NCI-H2171 treated with DMSO at 0.1 percent for 48 hours (cell line): ENCODE measurements at regions not wholly inside any gene's neighbourhood (a gene's known extent, or its start where the extent isn't known, plus 50 kb on each side); places are given as distances from the start of the nearest gene placed in this dataset.
A peak's percentile ranks its signal among the peaks of the same experiment; 100 is the strongest.

Experiments
- DNase-seq: peaks from one replicate; lab custom pipeline; 2025; lab: John Stamatoyannopoulos, UW

DNA sequence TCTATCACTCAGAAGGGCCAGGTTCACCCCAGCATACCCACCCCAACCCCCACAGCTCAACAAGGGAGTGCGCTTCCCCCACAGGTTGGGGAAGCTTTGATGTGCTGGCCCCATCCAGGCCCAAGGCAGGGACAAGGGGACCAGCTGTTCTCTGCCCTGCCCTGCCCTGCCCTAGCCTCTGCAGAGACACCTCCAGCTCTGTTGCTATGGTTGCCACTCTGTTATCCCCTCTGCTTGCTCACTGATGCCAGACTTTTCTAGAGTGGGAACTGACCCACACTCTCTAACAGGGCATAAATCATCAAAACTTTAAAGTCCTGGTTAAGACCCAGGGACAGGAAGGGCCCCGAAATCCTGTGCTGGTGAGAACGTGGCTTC, 50.4 kb upstream of the ENPP7 start:
- no peak for DNase-seq

- no peak for DNase-seq
These were observed 51.0 kb upstream of the ENPP7 start for GRCh38 chr17:79679631-79680317.

GRCh38 chr17:79678736-79679255, 51.9 kb upstream of the ENPP7 start:
- no peak for DNase-seq

- DNase-seq = peak; percentile 42
These were observed 52.5 kb upstream of the ENPP7 start for GRCh38 chr17:79678091-79678735.

- no peak for DNase-seq
These were observed 53.1 kb upstream of the ENPP7 start for GRCh38 chr17:79677646-79678045.

- DNase-seq = no peak
These were observed 53.9 kb upstream of the ENPP7 start for GRCh38 chr17:79676796-79677195.

- DNase-seq = no peak
These were observed 55.4 kb upstream of the ENPP7 start for GRCh38 chr17:79675413-79675725.

- no peak for DNase-seq
These were observed 56.0 kb upstream of the ENPP7 start for GRCh38 chr17:79674506-79675412.

GRCh38 chr17:79673517-79673916, 57.2 kb upstream of the ENPP7 start:
- DNase-seq = no peak

- DNase-seq = no peak
These were observed 58.2 kb upstream of the ENPP7 start for GRCh38 chr17:79672496-79672895.

DNA sequence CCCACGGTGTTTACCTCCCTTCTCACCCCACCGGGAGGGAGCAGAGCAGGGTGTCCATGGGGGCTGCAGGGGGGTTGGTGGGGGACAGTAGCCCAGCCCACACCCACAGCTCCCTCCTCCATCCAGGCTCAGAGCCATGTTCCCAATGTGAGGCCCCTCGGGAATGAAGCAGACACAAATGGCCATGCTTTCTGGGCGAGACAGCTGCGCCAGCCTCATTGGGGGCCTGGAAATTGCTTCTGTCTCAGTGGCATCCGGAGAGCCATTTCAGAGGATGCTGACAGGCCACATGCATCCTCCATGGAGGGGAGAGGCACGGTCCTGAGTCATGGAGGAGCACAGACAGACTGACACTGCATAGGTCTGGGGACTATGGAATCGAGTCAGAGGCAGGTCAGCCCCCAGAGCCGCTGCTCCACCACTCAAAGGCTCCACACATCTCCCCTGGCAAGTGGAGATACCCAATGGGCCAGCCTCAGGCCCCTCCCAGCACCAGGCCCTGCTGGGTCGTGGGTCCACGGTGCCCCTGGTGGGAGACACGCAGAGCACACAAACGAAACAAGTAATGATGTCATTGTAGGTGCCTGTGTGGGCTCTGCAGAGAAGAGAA, 59.6 kb upstream of the ENPP7 start:
- peak; percentile 80 for DNase-seq

DNA sequence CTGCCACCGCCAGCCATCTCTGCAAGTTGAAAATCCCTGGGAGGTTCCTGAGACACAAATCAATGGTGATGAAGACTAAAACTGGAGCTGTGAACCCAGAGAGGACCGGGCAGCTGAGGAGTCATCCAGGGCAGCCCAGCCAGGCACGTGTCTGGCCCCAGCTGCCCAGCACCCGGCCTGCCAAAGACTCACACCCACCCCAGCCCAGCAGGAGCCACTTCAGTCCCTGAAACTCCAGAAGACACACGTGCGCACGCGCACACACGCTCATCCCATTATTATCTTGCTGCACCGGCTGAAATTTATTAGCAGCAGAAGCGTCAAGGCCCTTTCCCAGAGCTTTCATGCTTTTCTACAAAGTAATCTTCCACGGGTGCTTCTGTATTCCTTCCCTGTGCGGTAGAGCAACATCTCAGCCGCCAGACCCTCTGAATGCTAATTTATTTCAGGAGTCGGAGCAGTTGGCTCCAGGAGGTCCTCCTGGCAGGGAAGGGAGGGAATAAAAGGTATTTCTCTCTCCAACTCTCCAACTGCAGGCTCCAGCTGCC, 59.8 kb upstream of the RBFOX3 start:
- DNase-seq = peak; percentile 77

DNA sequence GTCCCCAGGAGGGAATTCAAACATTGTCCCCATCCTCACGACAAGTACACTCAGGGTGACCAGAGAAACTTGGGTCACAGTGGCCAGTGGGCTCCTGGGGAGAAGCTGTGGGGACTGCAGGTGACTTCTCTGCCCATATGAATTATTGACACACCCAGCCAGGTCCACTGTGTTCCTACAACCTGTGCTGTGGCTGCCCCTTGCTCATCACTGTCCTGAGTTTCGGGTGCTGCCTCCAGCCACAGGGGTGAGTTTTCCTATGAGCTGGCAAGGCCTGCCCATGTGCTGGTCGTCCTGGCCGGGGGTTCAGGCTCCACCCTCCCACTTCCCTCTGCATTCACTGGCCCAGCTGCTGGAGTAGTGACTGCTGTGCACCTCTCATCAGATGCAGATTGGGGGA, 59.0 kb upstream of the RBFOX3 start:
- no peak for DNase-seq

DNA sequence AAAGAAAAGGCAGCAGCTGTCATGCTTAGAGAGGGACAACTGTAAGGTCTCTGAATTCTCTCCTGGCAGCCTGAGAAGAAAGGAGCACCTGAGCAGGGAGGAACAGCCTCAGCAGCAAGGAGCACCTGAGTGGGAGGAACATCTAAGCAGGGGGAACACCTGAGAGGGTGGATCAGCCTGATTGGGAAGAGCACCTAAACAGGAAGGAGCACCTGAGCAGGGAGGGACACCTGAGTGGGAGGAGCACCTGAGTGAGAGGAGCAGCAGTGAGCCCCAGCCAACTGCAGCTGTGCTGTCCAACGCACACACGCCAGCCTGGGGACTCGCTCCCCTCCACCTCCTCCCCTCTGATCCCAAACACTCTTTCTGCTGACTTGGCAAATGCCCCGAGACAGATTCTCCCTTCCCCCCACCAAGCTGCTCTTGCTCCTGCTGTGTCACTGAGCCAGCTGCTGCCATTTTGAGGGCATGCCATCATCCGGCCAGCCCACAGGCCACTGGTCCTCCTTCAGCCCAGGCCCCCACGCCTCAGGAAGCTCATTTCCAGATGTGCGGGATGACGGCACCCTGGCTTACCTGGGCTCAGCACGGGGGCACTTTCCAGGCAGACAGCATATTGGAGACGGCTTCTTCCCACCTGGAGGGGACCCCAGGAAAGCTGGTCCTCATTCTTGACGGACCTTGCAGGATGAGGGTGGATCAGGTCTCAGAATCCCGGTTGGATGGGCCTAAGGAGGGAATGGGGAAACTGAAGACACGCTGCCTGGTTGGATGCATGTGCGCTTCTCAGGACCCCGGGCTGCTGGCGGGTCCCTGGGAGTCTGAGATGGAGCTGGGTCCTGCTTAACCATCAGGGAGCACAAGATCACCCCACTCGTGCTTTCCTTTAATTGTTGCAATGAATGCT, 57.7 kb upstream of the RBFOX3 start:
- DNase-seq = peak; percentile 62

GRCh38 chr17:79667746-79668145, 56.9 kb upstream of the RBFOX3 start:
- DNase-seq = no peak

- no peak for DNase-seq
These were observed 56.4 kb upstream of the RBFOX3 start for GRCh38 chr17:79667121-79667715.

- no peak for DNase-seq
These were observed 55.3 kb upstream of the RBFOX3 start for GRCh38 chr17:79666111-79666510.

DNA sequence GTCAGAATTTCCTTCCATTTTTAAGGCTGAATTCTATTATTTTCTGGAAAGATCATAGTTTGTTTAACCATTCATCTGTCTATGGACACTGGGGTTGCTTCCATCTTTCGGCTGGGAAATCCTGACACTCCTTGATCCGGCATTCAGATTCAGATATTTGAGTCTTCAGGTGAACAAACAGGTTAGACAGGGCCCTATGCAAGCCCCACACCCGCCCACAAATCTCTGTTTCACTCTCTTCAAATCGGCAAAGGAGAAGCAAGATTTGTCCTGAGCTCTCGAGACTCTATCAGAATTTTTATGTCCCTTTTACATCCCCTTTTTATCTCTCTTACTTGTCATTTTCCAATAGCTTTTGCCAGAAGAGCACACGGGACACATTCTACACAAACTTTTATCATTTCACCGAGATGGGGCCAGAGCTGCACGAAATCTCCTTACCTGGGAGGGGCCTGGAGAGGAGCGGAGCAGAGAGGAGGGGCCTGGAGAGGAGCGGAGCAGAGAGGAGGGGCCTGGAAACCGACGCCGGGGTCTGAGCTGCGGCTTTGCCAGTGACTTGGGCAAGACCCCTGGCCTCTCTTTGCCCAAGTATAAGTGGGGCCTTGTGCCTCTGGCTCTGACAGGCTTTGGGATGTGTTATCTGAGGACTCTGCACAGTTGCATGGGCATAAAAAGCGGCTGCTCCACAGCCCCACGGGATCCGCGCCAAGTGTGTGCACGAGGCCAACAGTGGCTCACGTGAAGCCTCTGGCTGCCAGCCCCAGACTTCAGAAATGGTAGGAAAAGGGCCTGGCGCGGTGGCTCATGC, 54.3 kb upstream of the RBFOX3 start:
- DNase-seq = peak; percentile 66

DNA sequence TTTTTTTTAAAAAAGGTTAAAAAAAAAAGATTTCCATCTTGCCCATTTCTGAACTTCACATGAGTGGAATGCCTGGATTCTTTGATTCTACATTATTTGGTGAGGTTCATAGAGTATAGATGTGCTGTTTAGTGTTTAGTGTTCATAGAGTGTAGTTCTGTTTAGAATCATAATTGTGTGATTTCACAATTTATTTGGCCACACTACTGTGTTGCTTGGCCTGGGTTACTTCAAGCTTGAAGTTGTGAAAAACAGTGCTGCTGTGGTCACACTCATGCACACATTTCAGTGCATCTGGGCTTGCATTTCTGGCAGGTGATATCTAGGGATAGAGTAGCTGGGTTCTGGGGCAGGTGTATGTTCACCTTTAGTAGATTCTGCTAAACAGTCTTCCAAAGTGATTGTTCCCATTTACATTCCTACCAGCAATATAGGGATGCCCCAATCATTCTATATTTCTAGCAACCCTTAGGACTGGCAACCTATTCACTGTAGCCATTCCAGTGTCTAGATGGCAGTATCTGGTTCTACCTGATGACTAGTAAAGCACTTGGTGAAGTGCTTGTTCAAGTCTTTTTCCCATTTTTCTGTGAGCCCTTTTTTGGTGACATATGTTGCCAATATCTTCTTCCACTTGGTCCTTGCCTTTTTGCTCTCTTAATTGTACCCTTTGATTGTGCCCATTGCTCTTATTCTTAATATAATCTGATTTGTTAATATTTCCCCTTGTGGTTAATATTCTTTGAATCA, 50.6 kb upstream of the RBFOX3 start:
- no peak for DNase-seq
